GM04503 (cell line): ENCODE measurements at regions not wholly inside any gene's neighbourhood (a gene's known extent, or its start where the extent isn't known, plus 50 kb on each side); places are given as distances from the start of the nearest gene placed in this dataset.
A peak's percentile ranks its signal among the peaks of the same experiment; 100 is the strongest.

Experiments
- DNase-seq: peaks from one replicate; pipeline ENCODE4 v3.0.0-alpha.2; 2012; ENCODE audit warnings: low read depth

DNA sequence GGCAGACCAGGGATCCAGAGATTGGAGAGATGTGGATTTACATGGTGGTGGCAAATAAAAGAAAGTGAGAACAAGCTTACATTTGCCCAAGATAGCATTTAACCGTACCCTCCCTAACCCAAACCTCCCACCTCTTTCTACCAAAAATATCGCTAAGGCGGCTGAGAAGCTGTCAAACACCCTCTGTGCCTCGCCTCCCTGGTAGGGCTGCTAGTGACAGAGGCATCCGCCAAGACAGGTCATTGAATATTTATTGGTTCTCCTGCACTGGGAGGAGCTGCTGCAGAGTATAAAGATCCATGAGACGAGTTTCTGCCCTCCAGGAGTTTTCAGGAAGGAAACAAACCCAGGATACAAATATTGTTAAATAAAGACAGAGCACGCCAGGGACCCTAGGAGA is 107.3 kb upstream of the TMC3 start:
- DNase-seq = no peak

DNA sequence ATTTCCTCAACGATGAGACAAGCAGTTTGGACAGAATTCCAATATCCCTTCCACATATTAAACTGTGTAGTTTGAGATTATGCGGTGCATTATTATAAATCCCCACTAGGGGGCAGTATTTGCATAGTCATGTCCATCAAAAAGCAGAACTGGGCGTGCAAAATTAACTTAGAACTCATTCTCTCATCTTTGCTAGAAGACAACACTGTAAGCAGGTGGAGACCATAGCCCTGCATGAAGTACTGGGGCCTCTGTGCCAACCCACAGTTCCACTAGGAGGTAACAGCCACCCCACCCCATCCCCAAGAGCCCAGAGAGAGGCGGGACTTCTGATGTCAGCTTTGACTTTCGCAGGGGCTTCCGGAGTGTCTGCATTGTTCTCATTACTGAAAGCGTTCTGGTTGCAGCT is 106.6 kb upstream of the TMC3 start:
- DNase-seq = peak; percentile 6

DNA sequence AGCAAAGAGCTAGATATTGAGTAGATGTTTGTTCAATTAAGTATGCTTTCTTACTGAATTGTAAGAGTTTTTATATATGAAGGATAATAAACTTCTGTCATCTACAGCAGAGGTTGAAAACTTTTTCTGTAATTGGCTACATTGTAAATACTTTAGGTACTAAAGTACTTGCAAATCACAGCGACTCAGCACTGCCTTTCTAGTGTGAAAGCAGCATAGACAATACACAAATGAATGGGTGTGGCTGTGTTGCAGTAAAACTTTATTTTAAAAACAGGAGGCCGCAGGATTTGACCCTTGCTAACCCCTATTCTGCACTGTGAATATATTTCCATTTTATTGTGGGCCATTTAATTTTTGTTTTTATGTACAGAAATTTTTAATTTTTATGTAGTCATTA is 104.3 kb upstream of the TMC3 start:
- no peak for DNase-seq

GRCh38 chr15:81475926-81476325 is 101.9 kb upstream of the TMC3 start:
- no peak for DNase-seq

- no peak for DNase-seq
These were observed 101.5 kb upstream of the TMC3 start for GRCh38 chr15:81475471-81475870.

GRCh38 chr15:81473946-81474345 is 99.9 kb upstream of the TMC3 start:
- no peak for DNase-seq

DNA sequence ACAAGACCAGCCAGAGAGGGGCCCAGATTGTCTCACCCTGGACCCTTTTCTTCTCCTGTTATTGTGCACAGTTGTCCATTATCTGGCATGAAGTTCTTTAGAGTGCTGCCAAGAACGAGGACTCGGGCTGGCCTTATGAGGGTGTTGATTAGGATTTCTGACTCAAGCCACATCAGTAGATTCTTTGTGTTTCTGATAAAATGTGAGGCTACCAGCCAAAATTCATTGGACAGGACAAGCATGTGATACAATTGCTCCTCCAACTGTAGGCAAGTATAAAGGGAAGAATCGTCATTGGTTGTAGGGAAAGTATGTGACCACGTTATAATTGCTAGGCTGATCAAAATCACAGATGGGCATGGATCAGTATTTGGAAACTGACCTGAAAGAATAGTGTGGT is 99.2 kb upstream of the TMC3 start:
- no peak for DNase-seq

DNA sequence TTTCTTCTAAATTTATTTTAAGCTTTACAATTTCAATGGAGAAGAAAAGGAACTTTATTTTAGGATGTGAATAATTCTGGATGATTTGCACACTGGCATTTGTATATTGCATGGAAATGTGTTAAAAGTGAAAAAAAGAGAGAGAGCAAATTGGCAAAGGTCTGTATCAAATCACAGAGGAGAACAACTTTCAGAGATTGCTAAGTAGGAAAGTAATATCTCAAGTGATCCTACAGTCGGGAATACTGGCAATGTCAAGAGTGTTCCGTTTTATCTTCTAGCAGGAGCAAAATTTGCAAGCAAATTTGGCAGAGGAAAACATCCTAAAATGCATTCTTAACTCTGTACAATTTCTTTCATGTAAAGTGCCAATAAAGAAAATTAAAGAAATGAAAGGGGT is 97.1 kb upstream of the TMC3 start:
- no peak for DNase-seq

DNA sequence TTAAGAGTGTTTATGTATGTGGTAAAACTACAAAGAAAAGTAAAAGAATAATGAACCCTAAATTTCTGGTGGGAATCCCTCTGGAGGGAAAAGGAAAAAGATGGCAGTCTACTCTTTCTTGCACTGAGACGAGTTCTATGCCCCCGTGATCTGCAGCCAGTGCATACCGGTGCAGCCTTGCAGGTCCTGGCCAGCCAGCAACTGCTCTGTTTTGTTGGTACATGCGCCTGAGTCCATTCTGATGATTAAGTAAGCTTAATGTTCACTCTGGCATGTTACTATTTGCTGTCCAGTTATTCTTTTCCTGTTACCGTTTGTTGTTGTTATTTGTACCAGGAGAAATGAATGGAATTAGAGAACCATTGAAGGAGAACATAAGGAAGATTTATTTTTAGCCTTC is 95.1 kb upstream of the TMC3 start:
- no peak for DNase-seq

DNA sequence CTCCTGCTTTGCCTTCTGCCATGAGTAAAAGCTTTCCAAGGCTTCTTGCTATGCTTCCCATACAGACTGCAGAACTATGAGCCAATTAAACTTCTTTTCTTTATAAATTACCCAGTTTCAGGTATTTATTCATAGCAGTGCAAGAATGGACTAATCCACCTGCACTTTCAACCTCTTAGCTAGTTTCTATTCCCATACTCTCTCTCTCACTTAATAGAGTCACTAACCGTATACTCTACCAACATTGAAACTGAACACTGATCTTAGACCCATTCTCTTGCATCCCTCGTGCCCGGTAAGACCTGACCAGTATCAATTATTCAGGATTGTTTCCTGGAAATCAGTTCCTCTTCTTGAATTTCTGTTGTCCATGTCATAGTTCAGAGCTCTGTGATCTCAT is 92.7 kb upstream of the TMC3 start:
- DNase-seq = no peak

DNA sequence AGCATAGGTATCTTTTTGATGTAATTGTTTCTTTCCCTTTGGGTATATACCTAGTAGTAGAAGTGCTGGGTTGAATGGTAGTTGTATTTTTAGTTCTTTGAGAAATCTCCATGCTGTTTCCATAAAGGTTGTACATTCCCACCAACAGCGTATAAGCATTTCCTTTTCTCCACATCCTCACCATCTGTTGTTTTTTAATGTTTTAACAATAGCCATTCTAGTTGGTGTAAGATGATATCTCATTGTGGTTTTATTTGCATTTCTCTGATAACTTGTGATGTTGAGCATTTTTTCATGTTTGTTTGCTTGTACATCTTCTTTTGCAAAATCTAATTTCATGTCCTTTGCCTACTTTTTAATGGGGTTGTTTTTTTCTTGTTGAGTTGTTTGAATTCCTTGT is 80.0 kb upstream of the TMC3 start:
- DNase-seq = no peak

DNA sequence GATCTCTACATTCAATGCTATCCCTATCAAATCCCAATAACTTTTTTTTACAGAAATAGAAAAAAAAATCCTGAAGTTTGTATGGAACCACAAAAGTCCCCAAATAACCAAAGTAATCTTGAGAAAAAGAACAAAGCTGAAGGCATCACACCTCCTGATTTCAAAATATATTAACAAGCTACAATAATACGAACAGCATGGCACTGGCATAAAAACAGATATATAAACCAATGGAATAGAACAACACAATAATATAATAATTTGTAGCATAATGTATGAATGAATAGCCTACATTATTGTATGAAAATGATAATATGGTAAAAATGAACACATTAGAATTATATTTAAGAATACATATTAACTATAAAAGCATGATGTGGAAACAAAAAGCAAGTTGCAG is 76.7 kb upstream of the TMC3 start:
- no peak for DNase-seq

GRCh38 chr15:81449836-81450474 is 75.9 kb upstream of the TMC3 start:
- no peak for DNase-seq

GRCh38 chr15:81443040-81443820 is 69.2 kb upstream of the TMC3 start:
- no peak for DNase-seq

DNA sequence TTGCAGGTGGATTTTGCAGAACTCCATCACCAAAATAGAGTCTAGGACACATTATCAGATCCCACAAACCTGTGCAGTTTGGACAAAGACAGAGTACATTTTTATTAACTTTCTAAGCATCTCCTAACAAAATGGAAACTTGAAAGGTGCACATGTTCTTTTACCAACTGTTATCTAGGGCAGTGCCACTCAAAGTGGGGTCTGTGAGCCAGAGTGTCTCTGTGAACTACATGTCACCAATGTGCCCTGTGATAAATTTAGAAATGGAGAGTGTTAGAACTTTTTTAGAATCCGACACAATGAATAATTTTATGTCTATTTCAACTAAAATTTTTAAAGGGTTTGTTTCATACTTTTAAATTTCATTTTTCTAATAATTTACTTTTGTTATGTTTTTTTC is 68.4 kb upstream of the TMC3 start:
- no peak for DNase-seq

GRCh38 chr15:81434851-81435250 is 60.8 kb upstream of the TMC3 start:
- no peak for DNase-seq

GRCh38 chr15:81433462-81433861 is 59.4 kb upstream of the TMC3 start:
- no peak for DNase-seq

- DNase-seq = no peak
These were observed 58.2 kb upstream of the TMC3 start for GRCh38 chr15:81432179-81432578.

DNA sequence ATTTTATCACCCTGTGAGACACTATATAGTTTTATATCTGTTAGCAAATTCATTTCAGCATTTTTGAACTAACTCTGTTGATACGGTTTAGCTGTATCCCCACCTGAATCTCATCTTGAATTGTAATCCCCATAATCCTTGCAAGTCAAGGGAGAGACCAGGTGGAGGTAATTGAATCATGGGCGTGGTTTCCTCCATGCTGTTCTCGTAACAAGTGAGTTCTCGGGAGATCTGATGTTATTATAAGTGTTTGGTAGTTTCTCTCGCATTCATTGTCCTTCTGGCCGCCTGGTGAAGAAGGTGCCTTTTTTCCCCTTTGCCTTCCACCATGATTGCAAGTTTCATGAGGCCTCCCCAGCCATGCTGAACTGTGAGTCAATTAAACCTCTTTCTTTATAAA is 53.2 kb upstream of the TMC3 start:
- no peak for DNase-seq

GRCh38 chr15:81425905-81426304 is 51.9 kb upstream of the TMC3 start:
- no peak for DNase-seq
